H9 (cell line): ENCODE measurements at regions not wholly inside any gene's neighbourhood (a gene's known extent, or its start where the extent isn't known, plus 50 kb on each side); places are given as distances from the start of the nearest gene placed in this dataset.

Source experiments
- DNase-seq: peaks from one replicate; pipeline ENCODE4 v3.0.0-alpha.2; 2017
- H2AFZ ChIP-seq: one replicate; pipeline ENCODE4 v1.6.1; 2013; ENCODE audit warnings: mild to moderate bottlenecking, low read length, control low read depth, moderate library complexity
- H2AK5ac ChIP-seq: 2 replicates; pipeline ENCODE4 v1.6.1; 2013; ENCODE audit warnings: low read length, control low read depth, mixed read lengths; ENCODE audit not compliant: insufficient read length
- H2BK120ac ChIP-seq: one replicate; pipeline ENCODE4 v1.6.1; 2013; ENCODE audit warnings: low read depth, mild to moderate bottlenecking, low read length, control low read depth, inconsistent platforms; ENCODE audit not compliant: poor library complexity, severe bottlenecking
- H2BK12ac ChIP-seq: 2 replicates; pipeline ENCODE4 v1.6.1; 2013; ENCODE audit warnings: low read length, control low read depth, mixed read lengths, low read depth; ENCODE audit not compliant: insufficient read length
- H2BK15ac ChIP-seq: 2 replicates; pipeline ENCODE4 v1.6.1; 2013; ENCODE audit warnings: low read depth, low read length, control low read depth
- H2BK20ac ChIP-seq: one replicate; pipeline ENCODE4 v1.6.1; 2013; ENCODE audit warnings: low read depth, mild to moderate bottlenecking, low read length, control low read depth, inconsistent platforms; ENCODE audit not compliant: poor library complexity, severe bottlenecking
- H2BK5ac ChIP-seq: 2 replicates; pipeline ENCODE4 v1.6.1; 2013; ENCODE audit warnings: low read length, control low read depth, mixed read lengths; ENCODE audit not compliant: insufficient read length
- H3K14ac ChIP-seq: 2 replicates; pipeline ENCODE4 v1.6.1; 2013; ENCODE audit warnings: low read length, control low read depth; ENCODE audit not compliant: insufficient read depth
- H3K18ac ChIP-seq: 2 replicates; pipeline ENCODE4 v1.6.1; 2013; ENCODE audit warnings: low read depth, mild to moderate bottlenecking, mixed read lengths, low read length, control low read depth; ENCODE audit not compliant: insufficient read length
- H3K23ac ChIP-seq: 2 replicates; pipeline ENCODE4 v1.6.1; 2013; ENCODE audit warnings: low read length, control low read depth, mixed read lengths, low read depth; ENCODE audit not compliant: insufficient read length
- H3K23me2 ChIP-seq: 2 replicates; pipeline ENCODE4 v1.6.1; 2013; ENCODE audit warnings: low read depth, mild to moderate bottlenecking, mixed read lengths, low read length, control low read depth; ENCODE audit not compliant: insufficient read length, poor library complexity, severe bottlenecking
- H3K27ac ChIP-seq: 2 replicates; pipeline ENCODE4 v1.5.1; 2013; ENCODE audit warnings: low read length, control low read depth, mixed read lengths, low read depth; ENCODE audit not compliant: insufficient read length
- H3K27me3 ChIP-seq: 2 replicates; pipeline ENCODE4 v1.6.1; 2013; ENCODE audit warnings: low read length, control low read depth, inconsistent platforms; ENCODE audit not compliant: insufficient read depth
- H3K4ac ChIP-seq: 2 replicates; pipeline ENCODE4 v1.6.1; 2013; ENCODE audit warnings: low read depth, mild to moderate bottlenecking, control low read depth, inconsistent platforms, low read length, moderate library complexity
- H3K4me1 ChIP-seq: 2 replicates; pipeline ENCODE4 v1.6.1; 2013; ENCODE audit warnings: low read length, control low read depth, inconsistent platforms; ENCODE audit not compliant: insufficient read depth
- H3K4me2 ChIP-seq: 2 replicates; pipeline ENCODE4 v1.6.1; 2013; ENCODE audit warnings: low read length, control low read depth, mixed read lengths; ENCODE audit not compliant: insufficient read length, insufficient read depth
- H3K56ac ChIP-seq: 2 replicates; pipeline ENCODE4 v1.6.1; 2013; ENCODE audit warnings: low read depth, mild to moderate bottlenecking, mixed read lengths, low read length, control low read depth; ENCODE audit not compliant: insufficient read length
- H3K79me1 ChIP-seq: 2 replicates; pipeline ENCODE4 v1.6.1; 2013; ENCODE audit warnings: low read depth, mild to moderate bottlenecking, moderate library complexity, low read length, control low read depth, inconsistent platforms; ENCODE audit not compliant: insufficient read depth, poor library complexity, severe bottlenecking
- H3K79me2 ChIP-seq: 2 replicates; pipeline ENCODE4 v1.6.1; 2013; ENCODE audit warnings: low read length, control low read depth, inconsistent platforms; ENCODE audit not compliant: insufficient read depth
- H3K9ac ChIP-seq: 2 replicates; pipeline ENCODE4 v1.6.1; 2013; ENCODE audit warnings: low read length, control low read depth, mixed read lengths; ENCODE audit not compliant: insufficient read length; ENCODE audit errors: extremely low read depth
- H3K9me3 ChIP-seq: one replicate; pipeline ENCODE4 v1.6.1; 2013; ENCODE audit warnings: low read depth, low read length, inconsistent platforms; ENCODE audit not compliant: control insufficient read depth
- H3T11ph ChIP-seq: one replicate; pipeline ENCODE4 v1.6.1; 2013; ENCODE audit warnings: mild to moderate bottlenecking, low read length, control low read depth, inconsistent platforms
- H4K20me1 ChIP-seq: one replicate; pipeline ENCODE4 v1.6.1; 2013; ENCODE audit not compliant: control insufficient read depth, insufficient read length, insufficient read depth
- H4K5ac ChIP-seq: 2 replicates; pipeline ENCODE4 v1.6.1; 2013; ENCODE audit warnings: low read depth, mild to moderate bottlenecking, mixed read lengths, low read length, control low read depth; ENCODE audit not compliant: insufficient read length
- H4K8ac ChIP-seq: replicated peaks from 2 replicates; pipeline ENCODE4 v1.6.1; 2013; ENCODE audit warnings: low read length, control low read depth, mixed read lengths, low read depth; ENCODE audit not compliant: insufficient read length
- H4K91ac ChIP-seq: 2 replicates; pipeline ENCODE4 v1.6.1; 2013; ENCODE audit warnings: low read depth, mild to moderate bottlenecking, moderate library complexity, mixed read lengths, low read length, control low read depth; ENCODE audit not compliant: insufficient read length
- H3K27ac Mint-ChIP-seq, 3 experiments: 2 replicates in 2 of 3; 3 replicates in 1 of 3; pipeline ENCODE4 v1.8.0; 2020 to 2021; ENCODE audit warnings: mixed read lengths in 3 of 3, mild to moderate bottlenecking in 1 of 3, moderate library complexity in 1 of 3
- H3K27me3 Mint-ChIP-seq: 2 replicates; pipeline ENCODE4 v1.8.0; 2021; ENCODE audit warnings: low read depth, mild to moderate bottlenecking, moderate library complexity, mixed read lengths
- H3K36me3 Mint-ChIP-seq, 3 experiments: 2 replicates in 2 of 3; 3 replicates in 1 of 3; pipeline ENCODE4 v1.8.0; 2020 to 2021; ENCODE audit warnings: low read depth in 3 of 3, mixed read lengths in 3 of 3; ENCODE audit not compliant: insufficient read depth in 1 of 3
- H3K4me1 Mint-ChIP-seq, 2 experiments: 2 replicates each; pipeline ENCODE4 v1.8.0; 2020; ENCODE audit warnings: mixed read lengths in 2 of 2
- H3K4me3 Mint-ChIP-seq, 2 experiments: 2 replicates in 1 of 2; 3 replicates in 1 of 2; pipeline ENCODE4 v1.8.0; 2020 to 2021; ENCODE audit warnings: mild to moderate bottlenecking in 2 of 2, mixed read lengths in 2 of 2, moderate library complexity in 1 of 2
- H3K9me3 Mint-ChIP-seq, 2 experiments: 2 replicates in 1 of 2; 3 replicates in 1 of 2; pipeline ENCODE4 v1.8.0; 2020; ENCODE audit warnings: mild to moderate bottlenecking in 2 of 2, mixed read lengths in 2 of 2, moderate library complexity in 1 of 2
- WGBS: extraction: QIAGEN DNeasy Blood & Tissue Kit; methylation state at CpG from one replicate; pipeline ENCODE4 v1.1.7; 2013; ENCODE audit warnings: missing lambda C conversion rate, low lambda C conversion rate, mixed read lengths; ENCODE audit not compliant: insufficient read length; ENCODE audit errors: extremely low coverage; 5-methylcytosine and 5-hydroxymethylcytosine counted together
- TF ChIP-seq, protein P1 (sequence below): fragments of 200-600 bp; sonication (generic); conservative IDR thresholded peaks from 3 replicates; pipeline ENCODE4 v1.8.0; 2021; ENCODE audit warnings: antibody characterized with exemption, mild to moderate bottlenecking

DNA sequence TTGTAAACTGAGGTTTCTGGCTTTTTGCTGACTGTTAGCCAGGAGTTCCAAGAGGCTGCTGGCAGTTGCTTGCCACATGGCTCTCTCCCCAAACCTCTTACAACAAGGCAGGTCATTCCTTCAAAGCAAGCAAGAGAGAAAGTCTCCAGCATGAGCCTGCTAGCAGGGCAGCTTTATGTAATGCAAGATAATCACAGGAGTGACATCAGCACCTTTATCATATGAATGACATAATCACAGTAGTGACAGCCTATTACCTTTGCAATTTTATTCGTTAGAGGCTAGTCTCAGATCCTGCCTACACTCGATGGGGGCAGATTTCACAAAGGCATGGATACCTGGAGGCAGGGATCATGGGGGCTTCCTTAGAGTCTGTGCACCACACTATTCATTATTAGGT is 79.5 kb upstream of the KCNJ16 start:
- H2BK20ac ChIP-seq, result no peak overlapping the region
- no peaks in the 10 kb centered on the region for H4K20me1 ChIP-seq
- no peak overlapping the region for H3K4me2 ChIP-seq
- no peak overlapping the region for H3K9ac ChIP-seq
- no peak overlapping the region for H3K18ac ChIP-seq
- H4K5ac ChIP-seq, result no peak overlapping the region
- Mint-ChIP-seq H3K4me3 (no peak overlapping the region), H3K27me3 (no peaks in the 10 kb centered on the region; the same call in 1 of the 2 replicates), H3K9me3 (peaks cover 0 to 2% of the 10 kb centered on the region in 2 experiments; a peak in 1 of 5 replicates), H3K27ac (no peak overlapping the region), H3K36me3 (no peaks in the 10 kb centered on the region; a peak in 2 of 7 replicates), H3K4me1 (no peaks in the 10 kb centered on the region)
- H3K9me3 ChIP-seq, result no peaks in the 10 kb centered on the region
- H3K27me3 ChIP-seq, result no peaks in the 10 kb centered on the region
- no peak overlapping the region for H3K56ac ChIP-seq
- H3K4ac ChIP-seq, result no peak overlapping the region
- no peaks in the 10 kb centered on the region for H3K79me2 ChIP-seq
- H3K14ac ChIP-seq, result no peak overlapping the region
- DNase-seq, result no peak
- no peak overlapping the region for H2AFZ ChIP-seq
- H3K23me2 ChIP-seq, result no peaks in the 10 kb centered on the region
- H2BK5ac ChIP-seq, result no peak overlapping the region
- H3K27ac ChIP-seq, result no peak overlapping the region
- no peak overlapping the region for H3K23ac ChIP-seq
- H2AK5ac ChIP-seq, result no peak overlapping the region
- no CpG with 5 or more reads among the region's 2 CpGs for WGBS
- H3T11ph ChIP-seq, result no peak overlapping the region
- H2BK120ac ChIP-seq, result no peak overlapping the region
- H4K91ac ChIP-seq, result no peak overlapping the region
- no peaks in the 10 kb centered on the region for H3K4me1 ChIP-seq
- no peak overlapping the region for H2BK12ac ChIP-seq
- TF ChIP-seq, protein P1, sequence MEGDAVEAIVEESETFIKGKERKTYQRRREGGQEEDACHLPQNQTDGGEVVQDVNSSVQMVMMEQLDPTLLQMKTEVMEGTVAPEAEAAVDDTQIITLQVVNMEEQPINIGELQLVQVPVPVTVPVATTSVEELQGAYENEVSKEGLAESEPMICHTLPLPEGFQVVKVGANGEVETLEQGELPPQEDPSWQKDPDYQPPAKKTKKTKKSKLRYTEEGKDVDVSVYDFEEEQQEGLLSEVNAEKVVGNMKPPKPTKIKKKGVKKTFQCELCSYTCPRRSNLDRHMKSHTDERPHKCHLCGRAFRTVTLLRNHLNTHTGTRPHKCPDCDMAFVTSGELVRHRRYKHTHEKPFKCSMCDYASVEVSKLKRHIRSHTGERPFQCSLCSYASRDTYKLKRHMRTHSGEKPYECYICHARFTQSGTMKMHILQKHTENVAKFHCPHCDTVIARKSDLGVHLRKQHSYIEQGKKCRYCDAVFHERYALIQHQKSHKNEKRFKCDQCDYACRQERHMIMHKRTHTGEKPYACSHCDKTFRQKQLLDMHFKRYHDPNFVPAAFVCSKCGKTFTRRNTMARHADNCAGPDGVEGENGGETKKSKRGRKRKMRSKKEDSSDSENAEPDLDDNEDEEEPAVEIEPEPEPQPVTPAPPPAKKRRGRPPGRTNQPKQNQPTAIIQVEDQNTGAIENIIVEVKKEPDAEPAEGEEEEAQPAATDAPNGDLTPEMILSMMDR, result no peak
- H2BK15ac ChIP-seq, result no peak overlapping the region
- H3K79me1 ChIP-seq, result no peaks in the 10 kb centered on the region
- no peak overlapping the region for H4K8ac ChIP-seq
